Epithelial cell of proximal tubule (primary cell): ENCODE measurements at regions not wholly inside any gene's neighbourhood (a gene's known extent, or its start where the extent isn't known, plus 50 kb on each side); places are given as distances from the start of the nearest gene placed in this dataset.

Experiments used
- DNase-seq: peaks from one replicate; pipeline ENCODE4 v3.0.0-alpha.2; 2011; ENCODE audit warnings: low read depth
- H3K4me3 ChIP-seq: 2 replicates; pipeline ENCODE4 v1.5.1; 2011; ENCODE audit warnings: low read depth, mild to moderate bottlenecking, low read length
- CTCF ChIP-seq: conservative IDR thresholded peaks from 2 replicates; pipeline ENCODE4 v1.5.1; 2012; ENCODE audit warnings: low read depth, mild to moderate bottlenecking, low read length

- DNase-seq, result no peak
- H3K4me3 ChIP-seq, result no peak overlapping the region
- no peak for TF ChIP-seq CTCF
Measured at GRCh38 chr6:100322886-100323285, 141.8 kb downstream of the SIM1 start.

- no peak overlapping the region for H3K4me3 ChIP-seq
- TF ChIP-seq CTCF, result no peak
- no peak for DNase-seq
Measured at GRCh38 chr6:100320686-100321085, 144.0 kb downstream of the SIM1 start.

- H3K4me3 ChIP-seq, result no peak overlapping the region
- DNase-seq, result no peak
- TF ChIP-seq CTCF, result no peak
Measured at GRCh38 chr6:100317031-100317430, 147.7 kb downstream of the SIM1 start.

GRCh38 chr6:100314186-100314585 is 150.5 kb downstream of the SIM1 start:
- DNase-seq, result no peak
- TF ChIP-seq CTCF, result no peak
- H3K4me3 ChIP-seq, result no peak overlapping the region

GRCh38 chr6:100311707-100312251 is 152.9 kb downstream of the SIM1 start:
- TF ChIP-seq CTCF, result no peak
- no peak overlapping the region for H3K4me3 ChIP-seq
- DNase-seq, result no peak

GRCh38 chr6:100309174-100309573 is 155.5 kb downstream of the SIM1 start:
- H3K4me3 ChIP-seq, result no peak overlapping the region
- no peak for DNase-seq
- no peak for TF ChIP-seq CTCF

- no peak for TF ChIP-seq CTCF
- H3K4me3 ChIP-seq, result no peak overlapping the region
- no peak for DNase-seq
Measured at GRCh38 chr6:100307561-100307960, 157.2 kb downstream of the SIM1 start.
